NCI-H446 treated with DMSO at 0.1 percent for 48 hours (cell line): ENCODE measurements at regions not wholly inside any gene's neighbourhood (a gene's known extent, or its start where the extent isn't known, plus 50 kb on each side); places are given as distances from the start of the nearest gene placed in this dataset.
A peak's percentile ranks its signal among the peaks of the same experiment; 100 is the strongest.

ENCODE experiments used
- DNase-seq: peaks from one replicate; lab custom pipeline; 2025; lab: John Stamatoyannopoulos, UW

DNA sequence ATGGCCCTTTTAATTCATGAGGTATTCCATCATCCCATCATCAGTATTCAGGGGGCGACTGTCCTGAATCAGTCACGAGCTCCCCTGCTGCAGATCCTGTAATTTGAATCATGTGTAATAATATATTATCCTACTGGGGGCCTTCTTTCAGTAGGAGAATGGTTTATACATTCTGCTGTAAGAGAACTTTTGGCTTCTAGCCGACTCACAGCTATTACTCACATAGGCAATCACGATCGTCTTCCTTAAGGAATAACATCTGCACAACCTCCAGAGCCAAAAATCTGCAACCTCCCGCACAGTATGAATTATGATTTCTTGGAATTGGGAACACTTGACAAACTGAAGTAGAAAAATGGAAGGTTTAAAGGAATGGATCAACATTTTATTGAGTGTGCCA is 343.0 kb downstream of the USP25 start:
- DNase-seq: peak; percentile 95

DNA sequence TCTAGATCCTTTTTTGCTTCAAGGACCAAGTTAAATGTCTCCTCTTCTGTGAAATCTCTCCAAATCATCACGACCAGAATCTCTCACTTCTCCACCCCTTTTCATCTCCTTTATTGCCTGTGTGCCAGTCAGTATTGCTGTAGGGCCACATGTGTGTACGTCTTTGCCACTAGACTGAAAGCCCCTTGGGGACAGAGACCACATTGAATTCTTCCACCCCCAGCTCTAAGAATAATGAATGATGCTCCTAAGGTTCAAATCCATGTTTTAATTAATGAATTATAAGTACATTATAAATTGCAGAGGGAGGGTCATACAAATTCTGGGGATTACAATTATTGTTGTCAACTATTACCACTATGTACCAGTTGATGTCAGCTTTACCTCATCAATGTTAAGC is 343.8 kb downstream of the USP25 start:
- no peak for DNase-seq

GRCh38 chr21:16074950-16075489 is 345.2 kb downstream of the USP25 start:
- DNase-seq: no peak

- DNase-seq: no peak
Observed at GRCh38 chr21:16075649-16076282, 346.0 kb downstream of the USP25 start.

GRCh38 chr21:16076465-16076864 is 346.7 kb downstream of the USP25 start:
- no peak for DNase-seq

- no peak for DNase-seq
Observed at GRCh38 chr21:16078382-16078781, 348.6 kb downstream of the USP25 start.

GRCh38 chr21:16079830-16080229 is 350.0 kb downstream of the USP25 start:
- no peak for DNase-seq

DNA sequence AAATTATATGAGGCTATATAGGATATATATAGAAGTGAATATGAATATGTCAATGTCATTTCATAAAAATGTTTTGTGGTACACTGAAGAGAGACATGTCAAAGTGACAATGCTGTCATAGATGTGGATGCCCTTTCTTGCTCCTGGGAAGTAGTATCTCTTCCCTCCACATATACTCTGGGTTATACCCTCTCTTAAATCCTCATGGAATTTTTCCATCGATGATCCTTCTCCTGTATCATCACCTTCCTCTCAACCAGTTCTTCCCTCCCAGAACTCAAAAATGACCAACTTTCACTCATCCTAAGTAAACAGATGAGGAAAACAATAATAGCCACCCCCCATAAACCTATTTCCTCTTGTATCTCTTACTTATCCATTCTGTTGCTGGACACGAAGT is 351.5 kb downstream of the USP25 start:
- no peak for DNase-seq

DNA sequence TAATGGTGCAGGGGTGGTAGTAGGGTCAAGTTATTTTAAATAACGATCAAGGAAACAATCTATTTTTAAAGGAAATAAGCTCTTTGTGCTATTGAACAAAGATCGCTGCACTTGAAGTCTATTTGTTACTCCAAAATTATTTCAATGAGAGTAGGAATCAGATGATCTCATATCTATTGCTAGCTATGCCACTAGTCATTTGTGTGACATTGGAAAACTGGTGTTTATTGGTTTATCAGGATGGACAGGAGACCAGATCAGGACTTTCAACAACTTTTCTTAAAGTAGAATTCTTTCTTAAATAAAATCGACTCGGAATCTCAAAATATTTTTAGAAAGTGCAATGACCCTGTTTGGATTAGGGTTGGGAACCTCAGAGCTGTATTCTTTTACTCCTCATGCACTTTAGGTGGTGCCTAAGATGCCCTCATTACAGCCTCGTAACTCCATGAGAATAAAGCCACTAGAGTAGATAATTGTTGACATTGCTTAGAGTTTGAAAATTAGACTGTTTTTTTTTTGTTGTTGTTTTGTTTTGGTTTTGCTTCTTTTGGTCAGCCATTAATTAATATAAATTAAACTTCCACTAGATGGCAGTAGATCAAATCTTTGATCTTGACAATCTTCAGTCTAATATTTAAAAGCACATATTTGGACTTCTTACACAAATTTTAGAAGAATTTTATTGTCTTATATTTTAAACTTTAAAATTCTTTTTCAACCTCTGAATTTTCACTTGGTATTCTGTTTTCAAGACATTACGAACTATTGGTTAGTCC is 352.4 kb downstream of the USP25 start:
- peak; percentile 45 for DNase-seq

DNA sequence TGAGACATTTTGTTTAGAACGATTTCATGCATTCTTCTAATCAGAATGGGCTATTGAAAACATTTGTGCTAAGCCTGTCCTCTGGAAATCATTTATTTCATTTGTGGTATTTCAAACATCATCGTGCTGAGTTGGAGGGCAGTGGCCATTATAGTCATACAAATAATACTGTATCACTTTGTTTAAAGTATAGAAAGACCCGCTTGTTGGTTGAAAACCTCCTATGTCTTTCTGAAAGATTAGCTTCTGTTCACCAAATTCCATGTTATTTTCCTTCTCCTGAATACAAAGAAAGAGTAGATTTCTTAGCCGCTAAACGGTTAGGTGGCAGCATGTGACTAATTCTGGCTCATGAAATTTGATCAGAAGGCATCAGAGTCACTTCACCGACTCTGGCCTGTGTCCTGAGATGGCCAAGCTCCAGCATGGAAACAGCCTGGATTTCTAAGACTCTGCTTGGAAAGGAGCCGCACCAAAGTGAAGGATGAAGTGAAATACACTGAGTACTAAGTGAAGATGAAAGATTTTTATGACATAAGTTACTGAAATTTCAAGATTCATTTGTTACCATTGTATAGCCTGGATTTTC is 355.1 kb downstream of the USP25 start:
- peak; percentile 86 for DNase-seq

GRCh38 chr21:16085421-16085820 is 355.6 kb downstream of the USP25 start:
- peak; percentile 45 for DNase-seq

DNA sequence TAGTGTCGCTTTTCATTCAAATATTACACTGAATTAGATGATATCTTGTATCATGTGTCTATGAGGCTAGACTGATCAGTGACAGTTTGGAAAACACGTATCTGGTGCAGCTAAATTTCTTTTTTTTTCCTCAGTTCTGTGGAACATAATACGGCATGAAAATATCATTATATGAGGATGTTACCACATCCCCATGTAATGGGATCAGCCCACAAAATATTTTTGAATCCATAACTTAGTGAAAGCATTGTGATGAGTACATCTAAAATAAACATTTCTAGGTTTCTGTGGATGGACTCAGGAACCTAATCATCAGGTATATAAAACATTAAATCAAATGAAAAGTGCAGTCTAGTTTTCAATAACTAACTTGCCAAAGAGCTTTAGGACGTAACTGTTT is 356.3 kb downstream of the USP25 start:
- DNase-seq: no peak

GRCh38 chr21:16086936-16087335 is 357.2 kb downstream of the USP25 start:
- no peak for DNase-seq

DNA sequence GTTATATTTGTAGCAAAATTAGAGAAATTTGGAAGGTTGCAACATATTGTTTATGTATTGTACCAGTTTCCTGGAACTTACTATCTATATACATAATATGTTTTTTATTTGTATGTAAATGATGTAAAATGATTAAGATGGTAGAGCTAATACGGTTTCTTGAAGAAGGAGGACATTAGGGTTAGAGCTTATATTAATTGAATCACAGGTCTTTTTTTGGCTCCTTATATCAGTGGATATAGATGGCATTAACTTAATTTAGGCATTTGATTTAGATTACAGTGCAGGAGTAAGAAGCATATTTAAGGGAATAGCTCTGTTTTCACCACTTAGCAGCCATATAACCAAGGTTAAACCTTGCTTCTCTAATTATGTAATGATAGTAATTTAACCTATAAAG is 357.7 kb downstream of the USP25 start:
- DNase-seq: no peak

DNA sequence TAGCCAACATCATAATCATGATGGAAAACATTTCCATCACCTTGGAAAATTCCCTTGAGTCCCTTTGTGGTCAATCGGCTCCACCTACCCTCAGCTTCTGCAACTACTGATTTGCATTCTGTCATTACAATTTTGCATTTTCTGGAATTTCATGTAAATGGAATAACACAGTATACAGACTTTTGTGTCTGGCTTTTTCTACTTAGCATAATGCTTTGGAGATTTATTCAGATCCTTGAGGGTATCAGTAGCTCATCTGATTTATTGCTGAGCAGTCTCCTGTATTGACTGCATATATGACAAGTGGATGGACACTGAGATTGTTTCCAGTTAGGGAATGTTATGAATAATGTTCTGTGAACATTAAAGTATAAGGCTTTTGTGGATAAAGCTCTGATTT is 358.3 kb downstream of the USP25 start:
- DNase-seq: no peak

DNA sequence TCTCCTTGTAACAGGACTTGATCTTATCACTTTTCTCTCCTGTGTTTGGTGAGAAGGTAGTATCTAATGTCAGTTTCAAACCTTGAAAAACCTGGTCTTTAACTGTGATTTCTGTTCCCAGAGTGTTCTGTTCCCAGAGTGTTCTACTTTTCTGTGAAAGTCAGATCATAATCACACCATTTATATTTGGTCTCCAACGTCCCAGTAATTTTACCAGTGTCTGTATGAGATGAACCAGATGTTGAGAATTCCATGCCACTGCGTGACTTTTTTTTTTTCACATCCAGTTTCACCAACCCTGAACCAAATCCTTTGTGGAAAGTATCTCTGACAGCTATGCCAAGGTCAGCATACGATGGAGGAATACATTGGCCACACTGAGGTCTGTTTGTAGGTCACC is 365.2 kb downstream of the USP25 start:
- no peak for DNase-seq

GRCh38 chr21:16096988-16097387 is 367.2 kb downstream of the USP25 start:
- no peak for DNase-seq

DNA sequence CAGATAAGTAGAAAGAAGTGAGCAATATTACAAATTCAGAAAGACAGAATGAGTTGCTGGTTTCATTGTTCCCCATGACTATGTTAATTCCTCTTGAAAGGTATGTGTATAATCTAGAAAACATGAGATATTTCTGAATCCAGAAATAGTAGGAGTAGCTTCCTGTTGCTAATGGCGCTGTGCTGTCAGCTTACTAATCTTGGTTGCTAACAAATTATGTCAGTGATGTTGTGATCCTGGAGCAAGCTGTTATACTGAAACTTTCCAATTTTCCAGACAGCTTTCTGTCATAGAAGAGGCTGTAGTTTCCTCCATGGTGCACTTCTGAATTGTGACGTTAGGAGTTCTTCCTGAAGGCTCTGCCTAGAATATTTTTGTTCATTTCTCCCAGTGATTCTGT is 372.3 kb downstream of the USP25 start:
- DNase-seq: peak; percentile 2

GRCh38 chr21:16108561-16109075 is 378.8 kb downstream of the USP25 start:
- DNase-seq: no peak

- peak; percentile 13 for DNase-seq
Observed at GRCh38 chr21:16113052-16113715, 383.4 kb downstream of the USP25 start.

GRCh38 chr21:16115461-16115860 is 385.7 kb downstream of the USP25 start:
- no peak for DNase-seq

DNA sequence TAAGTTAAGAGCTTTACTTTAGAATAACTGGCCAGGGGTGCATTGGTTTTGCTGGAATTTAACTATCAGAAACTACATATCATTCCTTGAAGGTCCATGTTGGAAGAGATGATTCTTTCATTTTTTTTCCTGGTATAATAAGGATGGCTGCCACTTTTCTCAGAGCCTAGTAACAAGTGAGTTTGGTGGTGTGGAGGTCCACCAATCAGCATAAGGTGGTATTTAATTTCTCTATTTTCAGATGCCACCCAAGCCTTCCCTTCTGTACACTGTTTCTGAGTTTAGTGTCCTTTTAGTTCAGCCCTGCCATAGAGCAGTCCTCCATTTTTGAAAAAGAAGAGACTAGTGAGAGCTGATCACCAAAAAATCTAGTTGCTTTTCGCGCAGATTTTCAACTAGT is 386.3 kb downstream of the USP25 start:
- DNase-seq: no peak
